ENCODE measurements at regions not wholly inside any gene's neighbourhood (a gene's known extent, or its start where the extent isn't known, plus 50 kb on each side); places are given as distances from the start of the nearest gene placed in this dataset.
"Not testable (repeated sequence)": the region's sequence is repeated elsewhere in the genome, so short reads cannot be mapped to it uniquely, and the experiment has no call there.

DNA sequence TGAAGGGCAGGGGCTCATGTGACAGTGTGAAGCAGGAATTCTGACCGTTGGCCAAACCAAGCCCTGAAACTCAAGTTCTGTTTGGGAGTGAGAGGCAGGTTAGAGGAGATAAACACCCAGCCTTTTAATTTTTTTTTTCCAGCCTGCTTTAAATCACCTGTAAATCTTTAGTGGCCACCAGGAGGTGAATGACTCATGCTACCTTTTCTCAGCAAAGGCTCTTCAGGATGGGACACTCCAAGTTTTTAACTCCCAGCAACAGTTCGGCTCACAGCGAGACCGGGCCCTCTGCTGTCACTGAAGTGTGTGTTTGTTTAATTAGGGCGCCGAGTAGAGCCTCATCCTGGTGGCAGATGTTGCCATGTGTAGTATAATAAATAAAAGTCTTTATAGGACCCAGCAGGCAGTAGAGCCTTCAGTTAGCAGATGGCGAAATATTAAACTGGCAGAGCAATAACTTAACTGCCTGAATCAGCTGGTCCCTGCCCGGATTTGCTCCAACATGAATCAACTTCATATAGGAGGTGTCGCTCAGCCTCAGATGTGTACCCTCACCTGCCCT lies 180.3 kb downstream of the NPIPA7 start:
- POLR2A ChIA-PET; H3K27me3 ChIP-seq (ENCODE audit: control insufficient read depth in 2 of 2, insufficient read depth in 2 of 2, low read length in 2 of 2); H3K27ac Mint-ChIP-seq; H3K36me3 Mint-ChIP-seq; H3K9me3 Mint-ChIP-seq; ATAC-seq; DNase-seq; H3K4me1 Mint-ChIP-seq; H3K9me3 ChIP-seq (ENCODE audit: control insufficient read depth in 2 of 3, low read length in 3 of 3); H3K4me3 ChIP-seq (ENCODE audit: low read length); H3K4me3 Mint-ChIP-seq; CTCF ChIA-PET; H3K27ac ChIP-seq (ENCODE audit: low read depth, low read length); H3K36me3 ChIP-seq (ENCODE audit: control insufficient read depth in 2 of 3, insufficient read depth in 3 of 3, low read length in 3 of 3); H3K4me1 ChIP-seq (ENCODE audit: control insufficient read depth in 2 of 2, insufficient read depth in 2 of 2, low read length in 2 of 2); intact Hi-C loops (cut with micrococcal nuclease): not testable (repeated sequence)
- H3K27me3 Mint-ChIP-seq = peaks cover 0 to 15% (median 6%) of the 10 kb centered on the region in 5 donors

DNA sequence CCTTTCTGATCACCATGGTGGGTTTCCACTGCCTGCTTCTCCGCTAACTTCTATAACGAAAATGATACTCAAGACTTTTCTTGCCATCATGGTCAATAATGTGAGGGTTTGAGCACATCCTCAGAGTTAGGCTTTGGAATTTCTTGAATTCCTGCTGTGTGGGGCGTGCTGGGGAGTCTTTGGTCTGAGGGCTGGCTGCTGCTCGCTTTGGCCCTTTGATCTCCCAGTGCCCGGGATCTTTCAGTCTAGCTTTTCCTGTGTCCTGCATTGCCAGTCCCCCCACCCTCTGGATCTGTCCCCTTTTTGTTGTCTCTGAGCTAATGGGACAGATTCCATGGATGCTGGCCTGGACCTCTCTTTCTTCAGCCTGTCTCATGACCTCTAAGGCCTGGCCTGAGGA lies 182.6 kb downstream of the NPIPA7 start:
- H3K4me1 Mint-ChIP-seq; H3K27me3 Mint-ChIP-seq; H3K36me3 Mint-ChIP-seq; CTCF ChIA-PET; H3K27me3 ChIP-seq (ENCODE audit: control insufficient read depth in 2 of 2, insufficient read depth in 2 of 2, low read length in 2 of 2); H3K4me1 ChIP-seq (ENCODE audit: control insufficient read depth in 2 of 2, insufficient read depth in 2 of 2, low read length in 2 of 2); H3K4me3 Mint-ChIP-seq; DNase-seq; H3K36me3 ChIP-seq (ENCODE audit: control insufficient read depth in 2 of 3, insufficient read depth in 3 of 3, low read length in 3 of 3); POLR2A ChIA-PET; H3K4me3 ChIP-seq (ENCODE audit: low read length); ATAC-seq; intact Hi-C loops (cut with micrococcal nuclease); H3K9me3 Mint-ChIP-seq; H3K27ac Mint-ChIP-seq; H3K9me3 ChIP-seq (ENCODE audit: control insufficient read depth in 2 of 3, low read length in 3 of 3); H3K27ac ChIP-seq (ENCODE audit: low read depth, low read length): not testable (repeated sequence)

DNA sequence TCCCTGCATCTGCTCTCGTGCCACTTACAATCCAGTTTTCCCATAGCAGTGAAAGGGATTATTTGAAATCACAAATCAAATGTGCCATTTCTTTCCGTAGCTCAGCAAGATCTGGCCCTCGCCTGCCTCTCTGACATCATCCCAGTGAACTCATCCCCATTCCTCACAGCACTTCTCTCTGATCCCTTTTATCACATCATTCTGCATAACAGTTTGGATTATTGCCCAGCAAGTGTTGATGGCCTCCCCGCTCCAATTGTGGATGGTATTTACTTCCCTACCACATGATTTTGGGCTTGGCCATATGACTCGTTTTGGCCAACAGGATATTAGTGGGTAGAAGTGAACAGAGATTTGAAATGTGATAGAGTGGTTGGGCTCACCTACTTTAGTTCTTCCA lies 185.0 kb downstream of the NPIPA7 start:
- H3K4me1 Mint-ChIP-seq; ATAC-seq; H3K9me3 Mint-ChIP-seq; H3K27ac ChIP-seq (ENCODE audit: low read depth, low read length); H3K9me3 ChIP-seq (ENCODE audit: control insufficient read depth in 2 of 3, low read length in 3 of 3); H3K4me3 Mint-ChIP-seq; H3K27ac Mint-ChIP-seq; H3K27me3 ChIP-seq (ENCODE audit: control insufficient read depth in 2 of 2, insufficient read depth in 2 of 2, low read length in 2 of 2); H3K36me3 ChIP-seq (ENCODE audit: control insufficient read depth in 2 of 3, insufficient read depth in 3 of 3, low read length in 3 of 3); H3K36me3 Mint-ChIP-seq; POLR2A ChIA-PET; intact Hi-C loops (cut with micrococcal nuclease); H3K4me3 ChIP-seq (ENCODE audit: low read length); DNase-seq; H3K27me3 Mint-ChIP-seq; CTCF ChIA-PET; H3K4me1 ChIP-seq (ENCODE audit: control insufficient read depth in 2 of 2, insufficient read depth in 2 of 2, low read length in 2 of 2): not testable (repeated sequence)

GRCh38 chr16:16565326-16565725 lies 186.4 kb downstream of the NPIPA7 start:
- DNase-seq; H3K4me1 Mint-ChIP-seq; ATAC-seq; H3K9me3 ChIP-seq (ENCODE audit: control insufficient read depth in 2 of 3, low read length in 3 of 3); CTCF ChIA-PET; H3K27ac Mint-ChIP-seq; POLR2A ChIA-PET; H3K4me1 ChIP-seq (ENCODE audit: control insufficient read depth in 2 of 2, insufficient read depth in 2 of 2, low read length in 2 of 2); H3K4me3 Mint-ChIP-seq; H3K36me3 Mint-ChIP-seq; H3K36me3 ChIP-seq (ENCODE audit: control insufficient read depth in 2 of 3, insufficient read depth in 3 of 3, low read length in 3 of 3); intact Hi-C loops (cut with micrococcal nuclease); H3K4me3 ChIP-seq (ENCODE audit: low read length); H3K27me3 ChIP-seq (ENCODE audit: control insufficient read depth in 2 of 2, insufficient read depth in 2 of 2, low read length in 2 of 2); H3K27me3 Mint-ChIP-seq; H3K27ac ChIP-seq (ENCODE audit: low read depth, low read length); H3K9me3 Mint-ChIP-seq: not testable (repeated sequence)

- H3K4me3 Mint-ChIP-seq; H3K4me1 Mint-ChIP-seq; H3K4me1 ChIP-seq (ENCODE audit: control insufficient read depth in 2 of 2, insufficient read depth in 2 of 2, low read length in 2 of 2); H3K27ac Mint-ChIP-seq; POLR2A ChIA-PET; H3K9me3 ChIP-seq (ENCODE audit: control insufficient read depth in 2 of 3, low read length in 3 of 3); intact Hi-C loops (cut with micrococcal nuclease); ATAC-seq; H3K27ac ChIP-seq (ENCODE audit: low read depth, low read length); CTCF ChIA-PET; H3K36me3 Mint-ChIP-seq; H3K36me3 ChIP-seq (ENCODE audit: control insufficient read depth in 2 of 3, insufficient read depth in 3 of 3, low read length in 3 of 3); H3K27me3 Mint-ChIP-seq; DNase-seq; H3K27me3 ChIP-seq (ENCODE audit: control insufficient read depth in 2 of 2, insufficient read depth in 2 of 2, low read length in 2 of 2); H3K4me3 ChIP-seq (ENCODE audit: low read length); H3K9me3 Mint-ChIP-seq: not testable (repeated sequence)
These were observed 191.1 kb downstream of the NPIPA7 start for GRCh38 chr16:16570055-16570454.

GRCh38 chr16:16570874-16571273 lies 191.9 kb downstream of the NPIPA7 start:
- ATAC-seq; DNase-seq; H3K27me3 Mint-ChIP-seq; intact Hi-C loops (cut with micrococcal nuclease); H3K27ac Mint-ChIP-seq; H3K9me3 Mint-ChIP-seq; H3K4me1 Mint-ChIP-seq; H3K4me3 Mint-ChIP-seq; POLR2A ChIA-PET; H3K36me3 Mint-ChIP-seq; H3K4me1 ChIP-seq (ENCODE audit: control insufficient read depth in 2 of 2, insufficient read depth in 2 of 2, low read length in 2 of 2); CTCF ChIA-PET; H3K4me3 ChIP-seq (ENCODE audit: low read length); H3K27ac ChIP-seq (ENCODE audit: low read depth, low read length); H3K27me3 ChIP-seq (ENCODE audit: control insufficient read depth in 2 of 2, insufficient read depth in 2 of 2, low read length in 2 of 2); H3K9me3 ChIP-seq (ENCODE audit: control insufficient read depth in 2 of 3, low read length in 3 of 3); H3K36me3 ChIP-seq (ENCODE audit: control insufficient read depth in 2 of 3, insufficient read depth in 3 of 3, low read length in 3 of 3): not testable (repeated sequence)

DNA sequence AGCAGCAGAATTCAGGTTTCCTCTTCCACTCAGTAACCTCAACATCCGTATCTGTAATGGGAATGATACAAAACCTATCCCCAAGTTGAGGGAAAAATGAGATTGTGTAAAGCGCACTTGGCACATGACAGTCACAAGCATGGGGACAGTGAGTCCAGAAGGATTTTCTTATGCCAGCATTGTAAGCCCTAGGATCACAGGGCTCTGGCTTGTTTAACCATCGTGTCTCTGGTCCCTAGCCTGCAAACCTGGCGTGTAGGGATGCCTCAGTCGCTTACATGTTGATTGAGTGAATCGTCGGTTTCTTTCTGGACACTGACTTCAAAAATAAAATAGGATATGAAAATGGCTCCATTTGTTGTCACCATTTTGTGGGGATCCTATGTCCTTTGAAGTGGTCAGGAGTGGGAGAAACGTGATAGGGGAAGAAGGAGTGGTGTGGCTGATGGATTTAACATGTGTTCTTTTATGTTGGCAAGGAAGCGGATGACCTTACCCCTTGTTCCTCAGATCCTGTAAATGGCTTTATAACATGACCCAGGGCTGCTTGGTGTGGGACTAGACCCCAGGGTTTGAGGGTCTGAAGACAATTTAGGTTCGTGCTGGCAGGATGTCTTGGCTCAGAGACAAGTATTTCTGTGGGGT lies 193.3 kb downstream of the NPIPA7 start:
- H3K4me3 Mint-ChIP-seq; H3K27me3 ChIP-seq (ENCODE audit: control insufficient read depth in 2 of 2, insufficient read depth in 2 of 2, low read length in 2 of 2); H3K36me3 ChIP-seq (ENCODE audit: control insufficient read depth in 2 of 3, insufficient read depth in 3 of 3, low read length in 3 of 3); H3K9me3 ChIP-seq (ENCODE audit: control insufficient read depth in 2 of 3, low read length in 3 of 3); H3K4me3 ChIP-seq (ENCODE audit: low read length); H3K4me1 Mint-ChIP-seq; CTCF ChIA-PET; H3K27ac Mint-ChIP-seq; POLR2A ChIA-PET; DNase-seq; H3K36me3 Mint-ChIP-seq; ATAC-seq; H3K4me1 ChIP-seq (ENCODE audit: control insufficient read depth in 2 of 2, insufficient read depth in 2 of 2, low read length in 2 of 2); H3K27me3 Mint-ChIP-seq; H3K27ac ChIP-seq (ENCODE audit: low read depth, low read length); H3K9me3 Mint-ChIP-seq; intact Hi-C loops (cut with micrococcal nuclease): not testable (repeated sequence)
